ENCODE measurements at regions not wholly inside any gene's neighbourhood (a gene's known extent, or its start where the extent isn't known, plus 50 kb on each side); places are given as distances from the start of the nearest gene placed in this dataset.

DNA sequence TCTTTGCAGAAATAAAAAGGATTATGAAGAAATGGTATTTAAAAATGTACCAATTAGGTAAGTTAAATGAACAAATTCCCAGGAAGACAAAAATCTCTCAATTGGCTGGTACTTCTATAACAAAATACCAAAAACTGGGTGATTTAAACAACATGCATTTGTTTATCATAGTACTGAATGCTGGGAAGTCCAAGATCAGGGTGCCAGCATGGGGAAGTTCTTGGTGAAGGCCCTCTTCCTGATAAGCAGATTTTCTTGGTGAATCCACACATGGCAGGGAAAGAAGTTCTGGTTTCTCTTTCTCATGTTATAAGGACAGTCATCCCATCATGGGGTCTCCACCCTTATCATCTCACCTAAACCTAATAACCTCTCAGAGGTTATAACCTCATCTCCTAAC is 271.6 kb upstream of the SETBP1 start:
- H3K4me3 Mint-ChIP-seq (ENCODE audit: unreplicated experiment), result no peak overlapping the region
- H3K4me1 Mint-ChIP-seq (ENCODE audit: low read depth, unreplicated experiment), result no peaks in the 10 kb centered on the region
- H3K36me3 Mint-ChIP-seq (ENCODE audit: unreplicated experiment), result no peaks in the 10 kb centered on the region
- H3K27me3 Mint-ChIP-seq (ENCODE audit: unreplicated experiment), result peaks cover 2% of the 10 kb centered on the region
- H3K27ac Mint-ChIP-seq (ENCODE audit: unreplicated experiment), result no peak overlapping the region
- TF ChIP-seq, protein P1, sequence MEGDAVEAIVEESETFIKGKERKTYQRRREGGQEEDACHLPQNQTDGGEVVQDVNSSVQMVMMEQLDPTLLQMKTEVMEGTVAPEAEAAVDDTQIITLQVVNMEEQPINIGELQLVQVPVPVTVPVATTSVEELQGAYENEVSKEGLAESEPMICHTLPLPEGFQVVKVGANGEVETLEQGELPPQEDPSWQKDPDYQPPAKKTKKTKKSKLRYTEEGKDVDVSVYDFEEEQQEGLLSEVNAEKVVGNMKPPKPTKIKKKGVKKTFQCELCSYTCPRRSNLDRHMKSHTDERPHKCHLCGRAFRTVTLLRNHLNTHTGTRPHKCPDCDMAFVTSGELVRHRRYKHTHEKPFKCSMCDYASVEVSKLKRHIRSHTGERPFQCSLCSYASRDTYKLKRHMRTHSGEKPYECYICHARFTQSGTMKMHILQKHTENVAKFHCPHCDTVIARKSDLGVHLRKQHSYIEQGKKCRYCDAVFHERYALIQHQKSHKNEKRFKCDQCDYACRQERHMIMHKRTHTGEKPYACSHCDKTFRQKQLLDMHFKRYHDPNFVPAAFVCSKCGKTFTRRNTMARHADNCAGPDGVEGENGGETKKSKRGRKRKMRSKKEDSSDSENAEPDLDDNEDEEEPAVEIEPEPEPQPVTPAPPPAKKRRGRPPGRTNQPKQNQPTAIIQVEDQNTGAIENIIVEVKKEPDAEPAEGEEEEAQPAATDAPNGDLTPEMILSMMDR (IDR thresholded peaks at IDR 0.05; ENCODE audit: partially characterized antibody, unreplicated experiment), result no peak
- no peaks in the 10 kb centered on the region for H3K9me3 Mint-ChIP-seq (ENCODE audit: unreplicated experiment)
- DNase-seq, result no peak

DNA sequence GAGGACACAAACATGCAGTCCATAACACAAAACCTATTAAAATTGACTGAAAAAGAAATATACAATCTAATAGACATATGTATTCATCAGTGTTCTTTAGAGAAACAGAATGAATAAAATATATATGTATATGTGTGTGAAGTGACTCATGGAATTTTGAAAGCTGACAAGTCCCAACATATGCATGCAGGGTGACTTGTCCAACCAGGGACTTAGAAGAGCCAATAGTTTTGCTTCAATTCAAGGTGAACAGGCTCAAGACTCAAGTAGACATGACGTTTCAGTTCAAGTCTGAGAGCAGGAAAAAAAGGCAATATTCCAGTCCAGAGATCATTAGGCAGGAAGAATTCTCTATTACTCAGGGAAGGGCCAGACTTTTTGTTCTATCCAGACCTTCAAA is 271.2 kb upstream of the SETBP1 start:
- H3K9me3 Mint-ChIP-seq (ENCODE audit: unreplicated experiment), result no peaks in the 10 kb centered on the region
- H3K36me3 Mint-ChIP-seq (ENCODE audit: unreplicated experiment), result no peaks in the 10 kb centered on the region
- TF ChIP-seq, protein P1 (IDR thresholded peaks at IDR 0.05; ENCODE audit: partially characterized antibody, unreplicated experiment), result no peak
- H3K27ac Mint-ChIP-seq (ENCODE audit: unreplicated experiment), result no peak overlapping the region
- DNase-seq, result no peak
- H3K4me1 Mint-ChIP-seq (ENCODE audit: low read depth, unreplicated experiment), result no peaks in the 10 kb centered on the region
- H3K4me3 Mint-ChIP-seq (ENCODE audit: unreplicated experiment), result no peak overlapping the region
- H3K27me3 Mint-ChIP-seq (ENCODE audit: unreplicated experiment), result peaks cover 2% of the 10 kb centered on the region

DNA sequence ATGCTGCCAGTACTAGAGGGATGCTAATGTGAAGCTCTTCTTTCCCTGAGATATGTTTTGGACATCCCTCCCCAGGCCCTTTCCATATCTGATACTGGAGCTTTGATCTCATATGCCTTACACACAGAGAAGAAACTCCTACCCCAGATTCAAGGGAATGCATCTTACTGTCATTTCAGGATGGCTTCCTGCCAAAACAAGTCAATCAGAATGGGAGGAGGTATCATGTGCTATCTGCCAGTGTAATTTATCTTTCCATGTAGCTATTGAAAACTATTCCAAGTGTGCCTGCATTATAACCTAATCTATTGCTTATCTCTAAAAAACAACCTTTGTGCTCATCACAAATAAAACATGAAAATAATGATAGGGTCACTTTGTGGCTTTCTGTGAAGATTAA is 269.9 kb upstream of the SETBP1 start:
- peaks cover 2% of the 10 kb centered on the region for H3K9me3 Mint-ChIP-seq (ENCODE audit: unreplicated experiment)
- no peaks in the 10 kb centered on the region for H3K36me3 Mint-ChIP-seq (ENCODE audit: unreplicated experiment)
- TF ChIP-seq, protein P1 (IDR thresholded peaks at IDR 0.05; ENCODE audit: partially characterized antibody, unreplicated experiment), result no peak

DNA sequence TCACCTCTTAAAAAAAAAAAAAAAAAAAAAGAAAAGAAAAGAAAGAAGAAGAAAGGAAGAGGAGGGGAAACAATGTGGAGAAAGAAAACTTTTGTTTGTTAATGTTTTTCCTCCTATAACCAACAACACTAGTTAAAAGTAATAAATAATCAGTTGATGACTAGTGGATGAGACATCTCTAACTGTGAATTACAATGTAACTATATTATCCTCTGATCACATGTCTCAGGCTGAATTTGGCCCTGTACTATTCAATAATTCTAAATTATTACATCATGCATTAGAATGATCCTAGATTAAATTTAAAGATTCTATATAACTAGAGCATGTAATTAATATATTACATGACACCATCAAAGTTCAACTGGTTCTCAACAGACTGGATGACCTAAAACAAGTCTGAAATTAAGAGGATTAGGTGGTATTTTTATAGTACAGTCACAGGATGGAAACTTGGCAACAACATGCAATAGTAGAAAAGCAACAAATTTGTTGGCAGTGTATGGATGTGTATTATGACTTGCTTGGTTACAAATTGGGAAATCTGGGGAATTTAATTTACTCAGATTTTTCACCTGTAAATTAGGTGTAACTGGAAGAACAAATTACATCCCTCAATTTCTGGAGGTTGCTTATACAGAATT is 269.3 kb upstream of the SETBP1 start:
- TF ChIP-seq, protein P1 (IDR thresholded peaks at IDR 0.05; ENCODE audit: partially characterized antibody, unreplicated experiment), result no peak
- Mint-ChIP-seq H3K4me1 (ENCODE audit: low read depth, unreplicated experiment) (no peaks in the 10 kb centered on the region), H3K27me3 (ENCODE audit: unreplicated experiment) (peaks cover 2% of the 10 kb centered on the region), H3K4me3 (ENCODE audit: unreplicated experiment) (no peak overlapping the region), H3K36me3 (ENCODE audit: unreplicated experiment) (no peaks in the 10 kb centered on the region), H3K9me3 (ENCODE audit: unreplicated experiment) (peaks cover 4% of the 10 kb centered on the region), H3K27ac (ENCODE audit: unreplicated experiment) (no peak overlapping the region)
- no peak for DNase-seq

More for the DNA sequence above, 269.9 kb upstream of the SETBP1 start:
- no peak for DNase-seq
- H3K27ac Mint-ChIP-seq (ENCODE audit: unreplicated experiment), result no peak overlapping the region
- H3K4me1 Mint-ChIP-seq (ENCODE audit: low read depth, unreplicated experiment), result no peaks in the 10 kb centered on the region
- H3K27me3 Mint-ChIP-seq (ENCODE audit: unreplicated experiment), result peaks cover 2% of the 10 kb centered on the region
- no peak overlapping the region for H3K4me3 Mint-ChIP-seq (ENCODE audit: unreplicated experiment)

DNA sequence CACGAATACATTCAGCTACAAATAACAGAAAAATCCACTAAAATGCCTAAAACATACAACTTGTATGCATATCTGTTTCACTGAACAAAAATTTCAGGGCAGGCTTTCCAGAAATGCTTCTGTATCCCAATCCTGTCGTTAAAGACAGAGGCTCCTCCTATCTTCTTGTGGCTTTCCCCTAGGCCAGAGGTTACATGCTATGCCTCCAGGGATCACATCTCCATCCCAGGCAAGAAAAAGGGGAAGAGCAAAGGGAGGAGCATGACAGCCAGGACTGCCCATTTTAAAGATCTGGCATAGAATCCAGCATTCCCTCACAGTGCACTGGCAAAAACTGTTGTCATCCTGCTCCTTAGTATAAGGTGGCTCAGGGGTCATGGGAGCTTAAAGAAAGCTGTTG is 268.7 kb upstream of the SETBP1 start:
- H3K36me3 Mint-ChIP-seq (ENCODE audit: unreplicated experiment), result no peaks in the 10 kb centered on the region

More for the DNA sequence above, 268.7 kb upstream of the SETBP1 start:
- Mint-ChIP-seq H3K4me3 (ENCODE audit: unreplicated experiment) (no peak overlapping the region), H3K4me1 (ENCODE audit: low read depth, unreplicated experiment) (no peaks in the 10 kb centered on the region), H3K27ac (ENCODE audit: unreplicated experiment) (no peak overlapping the region), H3K27me3 (ENCODE audit: unreplicated experiment) (peaks cover 2% of the 10 kb centered on the region), H3K9me3 (ENCODE audit: unreplicated experiment) (peaks cover 4% of the 10 kb centered on the region)
- no peak for DNase-seq
- TF ChIP-seq, protein P1 (IDR thresholded peaks at IDR 0.05; ENCODE audit: partially characterized antibody, unreplicated experiment), result no peak

Measured in glutamatergic neuron (in vitro differentiated cells).